ENCODE measurements at regions not wholly inside any gene's neighbourhood (a gene's known extent, or its start where the extent isn't known, plus 50 kb on each side); places are given as distances from the start of the nearest gene placed in this dataset.

GRCh38 chr2:106736221-106736620, 149.7 kb downstream of the ST6GAL2 start:
- DNase-seq (ENCODE audit: extremely low spot score) = no peak
- CTCF ChIA-PET = no interaction called here
- POLR2A ChIA-PET = no interaction called here
- no peak for TF ChIP-seq CTCF (IDR thresholded peaks at IDR 0.05; ENCODE audit: control extremely low read depth, extremely low read depth, low read depth, missing control alignments)

GRCh38 chr2:106745468-106745867, 140.5 kb downstream of the ST6GAL2 start:
- no peak for TF ChIP-seq CTCF (IDR thresholded peaks at IDR 0.05; ENCODE audit: control extremely low read depth, extremely low read depth, low read depth, missing control alignments)
- ChIA-PET CTCF (no interaction called here), POLR2A (no interaction called here)
- DNase-seq (ENCODE audit: extremely low spot score) = no peak

- POLR2A ChIA-PET = no interaction called here
- no peak for DNase-seq (ENCODE audit: extremely low spot score)
- TF ChIP-seq CTCF (IDR thresholded peaks at IDR 0.05; ENCODE audit: control extremely low read depth, extremely low read depth, low read depth, missing control alignments) = no peak
- CTCF ChIA-PET = no interaction called here
These were observed 136.1 kb downstream of the ST6GAL2 start for GRCh38 chr2:106749823-106750222.
